HG03432 (cell line): ENCODE measurements at regions not wholly inside any gene's neighbourhood (a gene's known extent, or its start where the extent isn't known, plus 50 kb on each side); places are given as distances from the start of the nearest gene placed in this dataset.

Experiments
- ATAC-seq: cut with Tn5 transposase; IDR thresholded peaks from one replicate; pipeline ENCODE4 v1.9.1; 2021; ENCODE audit warnings: mild to moderate bottlenecking, moderate library complexity; ENCODE audit not compliant: unreplicated experiment

DNA sequence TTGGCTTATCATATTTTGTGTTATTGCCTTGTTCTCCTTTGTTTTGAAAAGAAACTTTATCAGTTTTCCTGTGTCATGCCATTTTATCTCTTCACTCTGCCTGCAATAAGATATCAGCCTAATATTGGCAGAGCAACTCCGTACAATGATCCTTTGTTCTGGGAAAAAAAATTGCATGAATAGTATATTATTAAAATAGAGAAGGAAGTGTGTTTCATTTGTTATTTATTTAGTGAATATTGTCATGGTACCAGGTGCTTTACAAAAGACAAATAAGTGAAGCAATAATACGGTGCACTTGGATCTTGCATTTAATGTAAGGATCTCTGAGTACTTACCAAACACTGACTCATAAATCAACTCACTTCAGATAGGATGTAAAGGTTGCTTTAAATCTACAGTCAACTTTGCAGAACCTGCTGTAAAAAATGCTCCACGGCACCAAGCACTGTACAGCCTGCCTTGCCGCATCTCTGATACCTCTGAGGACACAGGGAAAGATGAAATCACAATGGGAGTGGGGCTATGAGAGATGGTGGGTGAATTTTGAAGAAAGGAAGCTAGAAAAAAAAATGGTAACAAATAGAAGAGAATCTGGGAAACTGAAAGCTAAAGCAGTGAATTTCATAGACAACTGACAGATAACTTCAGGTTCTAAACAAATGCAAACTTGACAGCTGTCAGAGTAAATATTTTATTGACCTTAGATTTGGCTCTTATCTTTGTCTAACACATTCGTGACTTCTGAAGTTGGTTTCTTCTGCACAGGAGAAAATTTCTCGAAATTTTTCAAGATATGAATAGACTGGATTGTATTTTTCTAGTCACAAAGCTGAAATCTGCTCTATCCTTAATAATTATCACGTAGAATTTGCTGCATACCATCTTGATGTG is 232.1 kb downstream of the ENC1 start:
- no peak for ATAC-seq

DNA sequence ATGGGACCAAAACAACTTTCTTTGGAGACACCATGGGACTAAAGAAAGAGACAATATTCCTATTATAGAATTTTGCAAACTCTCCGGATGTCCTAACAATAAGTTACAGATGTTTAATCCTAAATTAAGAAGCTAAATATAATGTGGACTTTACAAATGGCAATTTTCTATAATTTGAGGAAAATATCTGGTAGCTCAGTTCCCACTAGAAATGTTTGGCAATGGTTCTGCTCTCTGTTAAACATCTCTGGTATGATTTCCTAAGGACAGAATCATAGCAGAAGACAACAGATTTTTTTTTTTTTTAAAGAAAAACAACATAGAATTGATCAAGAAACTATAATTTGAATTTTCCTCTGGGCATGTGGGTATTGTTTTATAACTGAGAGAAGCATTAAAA is 232.8 kb downstream of the ENC1 start:
- no peak for ATAC-seq

- ATAC-seq = no peak
These were observed 233.7 kb downstream of the ENC1 start for GRCh38 chr5:74406844-74407243.

DNA sequence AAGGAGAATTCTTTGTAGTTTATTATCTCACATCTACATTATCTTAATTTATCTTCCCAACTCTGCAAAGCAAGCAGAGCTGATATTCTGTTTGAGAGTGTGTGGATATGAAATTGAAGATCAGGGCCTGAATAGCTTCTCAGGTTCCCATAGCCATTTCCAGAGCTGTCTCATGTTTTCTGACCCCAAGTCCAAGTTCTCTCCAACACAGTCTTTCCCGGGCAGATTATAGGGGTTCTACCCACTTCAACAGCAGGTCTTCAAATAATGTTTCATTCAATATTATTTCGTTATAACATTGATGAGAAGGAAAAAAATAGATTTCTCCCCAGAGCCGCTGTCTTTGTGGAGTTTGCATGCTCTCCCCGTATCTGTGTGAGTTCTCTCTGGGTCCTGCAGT is 234.9 kb downstream of the ENC1 start:
- ATAC-seq = no peak

- no peak for ATAC-seq
These were observed 235.7 kb downstream of the ENC1 start for GRCh38 chr5:74404574-74405508.

GRCh38 chr5:74403771-74404170 is 236.8 kb downstream of the ENC1 start:
- ATAC-seq = no peak

- no peak for ATAC-seq
These were observed 238.0 kb downstream of the ENC1 start for GRCh38 chr5:74402553-74402952.

GRCh38 chr5:74401946-74402320 is 238.6 kb downstream of the ENC1 start:
- no peak for ATAC-seq

GRCh38 chr5:74401281-74401945 is 239.1 kb downstream of the ENC1 start:
- ATAC-seq = no peak

- ATAC-seq = no peak
These were observed 240.5 kb downstream of the ENC1 start for GRCh38 chr5:74400067-74400466.

- no peak for ATAC-seq
These were observed 243.5 kb downstream of the ENC1 start for GRCh38 chr5:74396913-74397622.

- no peak for ATAC-seq
These were observed 245.3 kb downstream of the ENC1 start for GRCh38 chr5:74394916-74395880.

DNA sequence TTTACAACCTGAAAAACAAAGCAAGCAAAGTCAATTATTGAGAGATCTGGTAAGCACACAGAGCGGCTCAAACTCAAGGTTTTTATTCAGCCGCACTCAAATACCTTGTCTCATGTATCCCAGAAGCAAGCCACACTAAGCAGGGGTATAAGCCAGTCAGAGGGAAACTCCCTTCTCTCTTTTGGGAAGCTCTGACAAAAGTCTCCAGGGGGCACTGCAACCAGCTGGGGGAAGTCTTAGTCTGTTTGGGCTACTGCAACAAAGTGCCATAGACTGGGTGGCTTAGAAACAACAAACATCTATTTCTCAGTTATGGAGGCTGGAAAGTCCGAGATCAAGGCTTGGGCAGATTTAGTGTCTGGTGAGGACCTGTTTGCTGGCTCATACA is 246.0 kb downstream of the ENC1 start:
- ATAC-seq = no peak

DNA sequence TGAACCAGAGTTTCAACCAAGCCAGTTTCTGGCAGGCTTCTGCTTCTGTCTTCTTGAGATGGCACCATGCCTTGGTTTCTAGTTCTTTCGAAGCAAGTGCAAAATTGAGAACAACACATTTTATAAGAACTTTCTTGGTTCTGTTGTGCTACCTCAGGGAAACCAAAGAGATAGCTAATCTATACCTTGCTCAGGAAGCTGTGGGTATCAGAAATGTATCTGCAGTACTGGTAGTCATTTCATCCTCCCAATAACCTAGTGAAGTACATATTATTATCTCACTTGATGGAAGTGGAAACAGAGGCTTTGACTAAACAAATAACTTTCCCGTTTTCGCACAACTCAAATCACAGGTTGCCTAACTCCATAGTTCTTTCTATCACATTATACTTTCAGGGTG is 246.6 kb downstream of the ENC1 start:
- ATAC-seq = no peak

- ATAC-seq = no peak
These were observed 247.7 kb downstream of the ENC1 start for GRCh38 chr5:74392711-74393351.

DNA sequence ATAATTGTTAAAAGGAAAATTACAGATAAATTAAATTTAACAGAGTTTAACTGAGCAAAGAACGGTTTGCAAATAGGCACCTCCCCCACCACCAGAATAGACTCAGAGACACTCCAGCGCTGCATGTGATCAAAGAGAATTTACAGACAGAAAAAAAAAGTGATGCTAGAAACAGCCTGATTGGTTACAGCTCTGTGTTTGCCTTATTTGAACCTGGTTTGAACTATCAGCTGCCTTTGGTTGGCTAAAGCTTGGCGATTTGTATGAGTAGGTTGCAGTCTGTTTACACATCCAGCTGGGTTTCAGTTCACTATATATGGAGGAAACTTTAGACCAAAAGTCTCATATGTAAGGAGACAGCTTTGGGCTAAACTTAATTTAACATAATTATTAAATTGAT is 249.1 kb downstream of the ENC1 start:
- ATAC-seq = no peak

- no peak for ATAC-seq
These were observed 249.7 kb downstream of the ENC1 start for GRCh38 chr5:74390822-74391221.

GRCh38 chr5:74390306-74390637 is 250.3 kb downstream of the ENC1 start:
- ATAC-seq = no peak
